Ovary (tissue), 7 donors: ENCODE measurements at regions not wholly inside any gene's neighbourhood (a gene's known extent, or its start where the extent isn't known, plus 50 kb on each side); places are given as distances from the start of the nearest gene placed in this dataset.

Experiments used
- DNase-seq, 5 donors: peaks; one replicate each; pipeline ENCODE4 v3.0.0-alpha.2; 2019 to 2020
- H3K27ac ChIP-seq, 2 donors: fragments of 200-600 bp; one replicate each; pipeline versions ENCODE4 v1.5.1 to v1.8.0; 2019 to 2022
- H3K27me3 ChIP-seq: fragments of 200-600 bp; one replicate; pipeline ENCODE4 v1.8.0; 2022
- H3K36me3 ChIP-seq: fragments of 200-600 bp; sonication (generic); one replicate; pipeline ENCODE4 v1.5.1; 2019
- H3K4me1 ChIP-seq: one replicate; pipeline ENCODE4 v1.8.1; 2013; ENCODE audit warnings: mild to moderate bottlenecking, moderate library complexity; ENCODE audit not compliant: insufficient read depth
- H3K4me3 ChIP-seq: fragments of 200-600 bp; sonication (generic); one replicate; pipeline ENCODE4 v1.5.1; 2017
- H3K9me3 ChIP-seq, 2 donors: fragments of 200-600 bp in 1 of 2; sonication (generic) in 1 of 2; one replicate each; pipeline versions ENCODE4 v1.5.1 to v1.8.1; 2013 to 2019; ENCODE audit warnings: mild to moderate bottlenecking in 1 of 2, moderate library complexity in 1 of 2
- EP300 ChIP-seq: sonication (generic); formaldehyde crosslinking; IDR thresholded peaks from one replicate; pipeline ENCODE4 v1.6.1; 2017; ENCODE audit warnings: antibody characterized with exemption
- POLR2A ChIP-seq: fragments of 450-650 bp; IDR thresholded peaks from one replicate; pipeline ENCODE4 v1.6.1; 2017; ENCODE audit warnings: antibody characterized with exemption, mild to moderate bottlenecking, moderate library complexity
- WGBS, 3 donors: extraction: QIAGEN DNeasy Blood & Tissue Kit in 1 of 3; methylation state at CpG; one replicate each; pipeline versions ENCODE4 v1.1.5 to v1.1.7; 2013 to 2017; 5-methylcytosine and 5-hydroxymethylcytosine counted together
- intact Hi-C, 4 donors: fragments of 100-400 bp; cut with DNase I; formaldehyde crosslinking; loops; one replicate each; pipeline versions ENCODE4 v1.11.0 to v1.15.1; 2022 to 2023
- TF ChIP-seq, protein P1 (sequence below), 3 donors: fragments of 450-650 bp in 2 of 3; fragments of 200-600 bp in 1 of 3; IDR thresholded peaks; one replicate each; pipeline versions ENCODE4 v1.5.1 to v1.8.0; 2016 to 2022; ENCODE audit warnings: antibody characterized with exemption in 3 of 3, mild to moderate bottlenecking in 1 of 3
- donor health status: DM: no; HTN: no; CAD: no; lungs with moderate emphysema.
- donor health status: DM: no; HTN: no; CAD: no.
- donor health status: Bipolar disorder and iron deficiency.
- donor health status: DM: no; HTN: no; CAD: no.
- donor health status: DM: yes; HTN: yes; CAD: no.

DNA sequence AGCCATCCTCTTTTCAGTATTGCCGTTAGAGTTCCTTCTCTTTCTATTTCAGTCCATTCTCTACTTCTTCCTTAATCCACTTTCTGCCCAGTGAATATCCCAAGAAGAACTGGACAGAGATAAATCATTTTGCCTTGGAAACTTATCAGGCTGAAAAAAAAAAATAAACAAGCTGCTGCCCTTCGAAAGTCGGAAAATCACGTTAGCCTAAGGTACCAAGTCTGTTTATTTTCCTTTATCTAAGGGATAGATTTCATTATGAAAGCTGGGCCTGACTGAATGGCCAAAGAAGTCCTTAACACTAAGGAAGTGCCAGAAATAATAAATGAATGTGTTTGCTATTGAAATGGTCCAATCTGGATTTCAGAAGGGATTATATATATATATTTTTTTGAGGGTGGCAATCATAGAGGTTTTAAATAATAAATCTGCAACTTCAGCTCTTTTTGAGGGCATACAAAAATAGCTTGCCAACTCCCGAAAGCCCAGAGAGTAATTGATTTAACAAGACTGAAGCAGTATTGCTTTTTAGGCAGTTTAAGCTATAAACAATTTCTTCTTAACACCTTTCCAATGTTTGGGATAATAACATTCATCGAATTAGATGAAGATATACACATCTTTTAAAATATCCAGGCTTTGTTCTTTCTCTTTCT lies 127.0 kb upstream of the STMND1 start:
- Histone ChIP-seq H3K4me1 (no peaks in the 10 kb centered on the region), H3K9me3 (no peaks in the 10 kb centered on the region), H3K27ac (no peak overlapping the region), H3K4me3 (no peak overlapping the region), H3K27me3 (no peaks in the 10 kb centered on the region), H3K36me3 (no peaks in the 10 kb centered on the region)
- no peak for TF ChIP-seq POLR2A
- TF ChIP-seq, protein P1, sequence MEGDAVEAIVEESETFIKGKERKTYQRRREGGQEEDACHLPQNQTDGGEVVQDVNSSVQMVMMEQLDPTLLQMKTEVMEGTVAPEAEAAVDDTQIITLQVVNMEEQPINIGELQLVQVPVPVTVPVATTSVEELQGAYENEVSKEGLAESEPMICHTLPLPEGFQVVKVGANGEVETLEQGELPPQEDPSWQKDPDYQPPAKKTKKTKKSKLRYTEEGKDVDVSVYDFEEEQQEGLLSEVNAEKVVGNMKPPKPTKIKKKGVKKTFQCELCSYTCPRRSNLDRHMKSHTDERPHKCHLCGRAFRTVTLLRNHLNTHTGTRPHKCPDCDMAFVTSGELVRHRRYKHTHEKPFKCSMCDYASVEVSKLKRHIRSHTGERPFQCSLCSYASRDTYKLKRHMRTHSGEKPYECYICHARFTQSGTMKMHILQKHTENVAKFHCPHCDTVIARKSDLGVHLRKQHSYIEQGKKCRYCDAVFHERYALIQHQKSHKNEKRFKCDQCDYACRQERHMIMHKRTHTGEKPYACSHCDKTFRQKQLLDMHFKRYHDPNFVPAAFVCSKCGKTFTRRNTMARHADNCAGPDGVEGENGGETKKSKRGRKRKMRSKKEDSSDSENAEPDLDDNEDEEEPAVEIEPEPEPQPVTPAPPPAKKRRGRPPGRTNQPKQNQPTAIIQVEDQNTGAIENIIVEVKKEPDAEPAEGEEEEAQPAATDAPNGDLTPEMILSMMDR (IDR thresholded peaks at IDR 0.05), result no peak
- no peak for TF ChIP-seq EP300
- intact Hi-C loops, result no loop called here
- no peak for DNase-seq
- WGBS, 3 donors, result 32 to 41% (median 33%) methylated on average over 6 of the region's 6 CpGs

DNA sequence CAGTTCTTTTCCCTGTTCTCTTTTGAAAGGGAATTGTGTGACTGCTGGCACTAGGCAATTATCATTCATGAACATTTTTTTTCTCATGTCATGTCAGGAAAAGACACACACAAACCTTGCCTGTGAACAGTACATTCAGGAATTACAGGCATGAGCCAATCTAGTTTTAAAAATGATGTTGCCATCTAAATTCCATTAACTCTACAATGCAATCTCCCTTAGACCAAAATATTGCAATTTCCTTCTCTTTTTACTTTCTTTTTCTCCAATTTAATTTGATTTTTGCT lies 127.5 kb upstream of the STMND1 start:
- no peak for TF ChIP-seq EP300
- TF ChIP-seq, protein P1 (IDR thresholded peaks at IDR 0.05), result no peak
- TF ChIP-seq POLR2A, result no peak
- intact Hi-C loops, result no loop called here
- H3K9me3 ChIP-seq, result no peaks in the 10 kb centered on the region

DNA sequence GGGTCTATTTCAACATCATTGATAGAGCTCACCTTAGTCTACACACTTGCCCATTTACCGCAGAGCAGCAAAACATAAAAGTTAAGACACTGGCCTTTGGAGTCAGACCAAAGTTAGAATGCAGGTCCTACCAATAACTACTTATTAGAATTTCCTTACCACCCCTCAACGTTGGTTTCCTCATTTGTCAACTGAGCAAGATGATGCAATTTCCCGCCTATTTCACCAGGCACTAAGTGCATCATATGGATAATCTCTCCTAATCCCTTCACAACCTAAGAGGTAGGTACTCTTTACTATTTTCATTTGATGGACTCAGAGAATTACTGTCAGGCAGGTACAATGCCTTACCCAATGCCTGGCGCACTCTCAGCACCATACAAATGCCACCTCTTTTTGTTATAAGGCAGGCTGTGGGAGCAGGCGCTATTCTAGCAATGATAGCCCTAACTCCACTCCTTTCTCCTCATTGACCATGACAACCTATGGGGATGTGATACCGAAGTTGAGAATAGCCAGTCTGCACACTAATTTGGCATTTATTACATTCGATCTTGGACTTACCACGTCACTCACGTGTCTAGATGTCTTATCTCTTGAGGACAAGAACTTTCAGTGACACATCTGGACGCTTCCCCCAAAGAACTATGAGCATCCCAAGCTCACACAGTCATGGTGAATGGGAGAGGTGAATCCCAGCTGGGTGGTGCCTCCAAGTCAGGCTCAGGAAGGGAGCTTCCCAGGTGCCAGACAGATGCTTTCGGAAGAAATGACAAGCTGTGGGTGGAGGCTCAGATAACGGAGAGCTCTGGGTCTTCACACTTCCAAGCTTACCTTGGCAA lies 128.1 kb upstream of the STMND1 start:
- intact Hi-C loops, result no loop called here
- WGBS, 3 donors, result 74 to 81% (median 80%) methylated on average over 12 of the region's 12 CpGs

More for the DNA sequence above, 127.5 kb upstream of the STMND1 start:
- no peaks in the 10 kb centered on the region for H3K27me3 ChIP-seq
- H3K4me1 ChIP-seq, result no peaks in the 10 kb centered on the region
- H3K4me3 ChIP-seq, result no peak overlapping the region
- H3K27ac ChIP-seq, result no peak overlapping the region
- DNase-seq, result no peak
- H3K36me3 ChIP-seq, result no peaks in the 10 kb centered on the region

DNA sequence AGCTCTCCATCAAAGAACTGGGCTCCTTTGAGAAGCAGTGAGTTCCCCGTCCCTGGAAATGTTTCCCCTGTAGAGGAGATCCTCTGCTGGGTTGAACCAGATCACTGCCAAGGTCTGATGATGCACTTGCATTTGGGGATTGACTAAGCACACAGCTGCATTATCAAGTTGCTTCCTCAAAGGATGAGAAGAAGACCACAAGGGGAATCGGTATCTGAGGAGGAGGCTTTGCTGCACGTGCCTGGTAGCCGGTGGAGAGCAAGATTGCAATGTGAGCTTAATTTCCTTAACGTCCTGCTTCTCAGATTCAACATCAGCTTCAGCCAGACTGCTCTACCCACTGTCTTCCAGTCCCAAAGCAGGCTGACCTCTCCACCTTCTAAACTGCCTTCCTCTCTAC lies 128.8 kb upstream of the STMND1 start:
- Histone ChIP-seq H3K27me3 (no peaks in the 10 kb centered on the region), H3K4me3 (no peak overlapping the region), H3K4me1 (no peaks in the 10 kb centered on the region), H3K9me3 (no peaks in the 10 kb centered on the region), H3K27ac (no peak overlapping the region), H3K36me3 (no peaks in the 10 kb centered on the region)
- TF ChIP-seq POLR2A (no peak), EP300 (no peak)
- TF ChIP-seq, protein P1 (IDR thresholded peaks at IDR 0.05), result no peak
- no peak for DNase-seq
- intact Hi-C loops, result no loop called here
- 78 to 86% (median 79%) methylated on average over 5 of the region's 5 CpGs for WGBS, 3 donors

More for the DNA sequence above, 128.1 kb upstream of the STMND1 start:
- H3K27me3 ChIP-seq, result no peaks in the 10 kb centered on the region
- no peaks in the 10 kb centered on the region for H3K36me3 ChIP-seq
- no peaks in the 10 kb centered on the region for H3K4me1 ChIP-seq
- no peak overlapping the region for H3K4me3 ChIP-seq
- TF ChIP-seq POLR2A (no peak), EP300 (no peak)
- TF ChIP-seq, protein P1 (IDR thresholded peaks at IDR 0.05), result no peak
- H3K27ac ChIP-seq, result no peak overlapping the region
- no peak for DNase-seq
- H3K9me3 ChIP-seq, result no peaks in the 10 kb centered on the region
